SJSA1 (cell line): ENCODE measurements at regions not wholly inside any gene's neighbourhood (a gene's known extent, or its start where the extent isn't known, plus 50 kb on each side); places are given as distances from the start of the nearest gene placed in this dataset.
"Not testable (repeated sequence)": the region's sequence is repeated elsewhere in the genome, so short reads cannot be mapped to it uniquely, and the experiment has no call there.

ENCODE experiments used
- DNase-seq, 2 experiments: peaks; one replicate each; pipeline ENCODE4 v3.0.0-alpha.2; 2015 to 2020; ENCODE audit warnings: low spot score in 2 of 2, low read depth in 1 of 2
- H3K27ac ChIP-seq: fragments of 250-450 bp; sonication (Bioruptor Pico); 2 replicates; pipeline ENCODE4 v1.5.1; 2020; ENCODE audit warnings: mild to moderate bottlenecking, moderate library complexity
- H3K27me3 ChIP-seq: fragments of 250-450 bp; sonication (Bioruptor Pico); replicated peaks from 2 replicates; pipeline ENCODE4 v1.5.1; 2020; ENCODE audit warnings: mild to moderate bottlenecking, moderate library complexity
- H3K36me3 ChIP-seq: fragments of 250-450 bp; sonication (Bioruptor Pico); 2 replicates; pipeline ENCODE4 v1.5.1; 2020; ENCODE audit warnings: mild to moderate bottlenecking
- H3K4me1 ChIP-seq: fragments of 250-450 bp; sonication (Bioruptor Pico); replicated peaks from 2 replicates; pipeline ENCODE4 v1.6.1; 2021; ENCODE audit warnings: mild to moderate bottlenecking
- H3K4me3 ChIP-seq: fragments of 250-450 bp; sonication (Bioruptor Pico); 2 replicates; pipeline ENCODE4 v1.5.1; 2020; ENCODE audit warnings: mild to moderate bottlenecking
- H3K9me3 ChIP-seq: fragments of 250-450 bp; sonication (Bioruptor Pico); replicated peaks from 2 replicates; pipeline ENCODE4 v1.5.1; 2020; ENCODE audit warnings: mild to moderate bottlenecking

- H3K4me3 ChIP-seq: no peak overlapping the region
- H3K9me3 ChIP-seq: no peaks in the 10 kb centered on the region
- H3K36me3 ChIP-seq: no peaks in the 10 kb centered on the region
- no peaks in the 10 kb centered on the region; the same call in 1 of the 2 replicates for H3K27me3 ChIP-seq
- H3K4me1 ChIP-seq: peaks cover 13% of the 10 kb centered on the region
- peak; percentile 39 to 75 for DNase-seq
- H3K27ac ChIP-seq: 0 out of 2 replicates have a peak overlapping the region, but pooled peaks have one; percentile 20
Measured at GRCh38 chr2:105553538-105554196, 154.8 kb upstream of the FHL2 start.

- Histone ChIP-seq H3K4me3 (no peak overlapping the region), H3K36me3 (no peaks in the 10 kb centered on the region), H3K27ac (no peak overlapping the region), H3K4me1 (no peaks in the 10 kb centered on the region), H3K9me3 (no peaks in the 10 kb centered on the region), H3K27me3 (peaks cover 5% of the 10 kb centered on the region; the same call in 1 of the 2 replicates)
- peak in 1 of 2 experiments; percentile 24 for DNase-seq
Measured at GRCh38 chr2:105546628-105546974, 147.8 kb upstream of the FHL2 start.

- peak; percentile 36 to 66 for DNase-seq
- Histone ChIP-seq H3K27ac (no peak overlapping the region), H3K9me3 (no peaks in the 10 kb centered on the region), H3K27me3 (peaks cover 5% of the 10 kb centered on the region; the same call in 1 of the 2 replicates), H3K36me3 (no peaks in the 10 kb centered on the region), H3K4me3 (no peak overlapping the region), H3K4me1 (no peaks in the 10 kb centered on the region)
Measured at GRCh38 chr2:105545730-105546627, 147.1 kb upstream of the FHL2 start.

- Histone ChIP-seq H3K9me3 (no peaks in the 10 kb centered on the region), H3K4me3 (no peak overlapping the region), H3K4me1 (peaks cover 6% of the 10 kb centered on the region; the same call in 1 of the 2 replicates), H3K27ac (no peak overlapping the region), H3K36me3 (no peaks in the 10 kb centered on the region), H3K27me3 (peaks cover 5% of the 10 kb centered on the region; the same call in 1 of the 2 replicates)
- DNase-seq: no peak
Measured at GRCh38 chr2:105544591-105545377, 145.9 kb upstream of the FHL2 start.

GRCh38 chr2:105541189-105542050 lies 142.6 kb upstream of the FHL2 start:
- Histone ChIP-seq H3K27ac (no peak overlapping the region), H3K27me3 (0 out of 2 replicates have a peak, but pooled peaks cover 3% of the 10 kb centered on the region), H3K4me3 (no peak overlapping the region), H3K36me3 (no peaks in the 10 kb centered on the region), H3K4me1 (peaks cover 7% of the 10 kb centered on the region; the same call in 1 of the 2 replicates), H3K9me3 (no peaks in the 10 kb centered on the region)
- DNase-seq: no peak

- no peak for DNase-seq
- peaks cover 7% of the 10 kb centered on the region; the same call in 1 of the 2 replicates for H3K4me1 ChIP-seq
- no peaks in the 10 kb centered on the region for H3K36me3 ChIP-seq
- H3K27me3 ChIP-seq: no peaks in the 10 kb centered on the region
- no peak overlapping the region for H3K4me3 ChIP-seq
- no peak overlapping the region for H3K27ac ChIP-seq
- no peaks in the 10 kb centered on the region for H3K9me3 ChIP-seq
Measured at GRCh38 chr2:105540642-105541041, 141.8 kb upstream of the FHL2 start.

GRCh38 chr2:105539331-105539730 lies 140.5 kb upstream of the FHL2 start:
- Histone ChIP-seq H3K27me3 (no peaks in the 10 kb centered on the region), H3K4me3 (no peak overlapping the region), H3K36me3 (no peaks in the 10 kb centered on the region), H3K9me3 (no peaks in the 10 kb centered on the region), H3K27ac (no peak overlapping the region), H3K4me1 (peaks cover 7% of the 10 kb centered on the region; the same call in 1 of the 2 replicates)
- DNase-seq: no peak

- DNase-seq: no peak
- no peaks in the 10 kb centered on the region for H3K27me3 ChIP-seq
Measured at GRCh38 chr2:105538840-105539239, 140.0 kb upstream of the FHL2 start.

GRCh38 chr2:105537920-105538319 lies 139.1 kb upstream of the FHL2 start:
- Histone ChIP-seq H3K36me3 (no peaks in the 10 kb centered on the region), H3K4me3 (no peak overlapping the region), H3K27ac (no peak overlapping the region), H3K9me3 (no peaks in the 10 kb centered on the region), H3K27me3 (no peaks in the 10 kb centered on the region), H3K4me1 (peaks cover 7% of the 10 kb centered on the region; the same call in 1 of the 2 replicates)
- no peak for DNase-seq

More at GRCh38 chr2:105538840-105539239, 140.0 kb upstream of the FHL2 start:
- Histone ChIP-seq H3K9me3 (no peaks in the 10 kb centered on the region), H3K4me1 (peaks cover 7% of the 10 kb centered on the region; the same call in 1 of the 2 replicates), H3K36me3 (no peaks in the 10 kb centered on the region), H3K4me3 (no peak overlapping the region), H3K27ac (no peak overlapping the region)

- H3K4me3 ChIP-seq: no peak overlapping the region
- no peak overlapping the region for H3K27ac ChIP-seq
- H3K27me3 ChIP-seq: no peaks in the 10 kb centered on the region
- peaks cover 7% of the 10 kb centered on the region; the same call in 1 of the 2 replicates for H3K4me1 ChIP-seq
- no peaks in the 10 kb centered on the region for H3K36me3 ChIP-seq
- H3K9me3 ChIP-seq: no peaks in the 10 kb centered on the region
- DNase-seq: no peak
Measured at GRCh38 chr2:105537466-105537865, 138.6 kb upstream of the FHL2 start.

GRCh38 chr2:105536175-105536574 lies 137.3 kb upstream of the FHL2 start:
- H3K4me1 ChIP-seq: peaks cover 7% of the 10 kb centered on the region; the same call in 1 of the 2 replicates
- H3K27me3 ChIP-seq: no peaks in the 10 kb centered on the region
- no peaks in the 10 kb centered on the region for H3K36me3 ChIP-seq
- H3K9me3 ChIP-seq: no peaks in the 10 kb centered on the region
- no peak for DNase-seq
- H3K27ac ChIP-seq: no peak overlapping the region
- H3K4me3 ChIP-seq: no peak overlapping the region

GRCh38 chr2:105529258-105529657 lies 130.4 kb upstream of the FHL2 start:
- H3K36me3 ChIP-seq, DNase-seq, H3K9me3 ChIP-seq, H3K4me3 ChIP-seq, H3K4me1 ChIP-seq, H3K27ac ChIP-seq, H3K27me3 ChIP-seq: not testable (repeated sequence)
